Osteocyte (in vitro differentiated cells): ENCODE measurements at regions not wholly inside any gene's neighbourhood (a gene's known extent, or its start where the extent isn't known, plus 50 kb on each side); places are given as distances from the start of the nearest gene placed in this dataset.

Experiments
- DNase-seq: peaks from one replicate; pipeline ENCODE4 v3.0.0; 2021; ENCODE audit warnings: mixed read lengths; ENCODE audit not compliant: unreplicated experiment; ENCODE audit errors: extremely low spot score
- H3K27ac Mint-ChIP-seq: one replicate; pipeline ENCODE4 v1.8.0; 2021; ENCODE audit warnings: mild to moderate bottlenecking, mixed read lengths; ENCODE audit not compliant: unreplicated experiment
- H3K27me3 Mint-ChIP-seq: one replicate; pipeline ENCODE4 v1.8.0; 2021; ENCODE audit warnings: mixed read lengths; ENCODE audit not compliant: unreplicated experiment
- H3K36me3 Mint-ChIP-seq: one replicate; pipeline ENCODE4 v1.8.0; 2021; ENCODE audit warnings: mixed read lengths; ENCODE audit not compliant: unreplicated experiment
- H3K4me1 Mint-ChIP-seq: one replicate; pipeline ENCODE4 v1.8.0; 2021; ENCODE audit warnings: mixed read lengths; ENCODE audit not compliant: unreplicated experiment
- H3K4me3 Mint-ChIP-seq: one replicate; pipeline ENCODE4 v1.8.0; 2021; ENCODE audit warnings: mild to moderate bottlenecking, moderate library complexity, mixed read lengths; ENCODE audit not compliant: unreplicated experiment
- H3K9me3 Mint-ChIP-seq: one replicate; pipeline ENCODE4 v1.8.0; 2021; ENCODE audit warnings: mixed read lengths; ENCODE audit not compliant: unreplicated experiment
- CTCF ChIP-seq: fragments of 200-600 bp; sonication (generic); IDR thresholded peaks from 2 replicates; pipeline ENCODE4 v1.5.0; 2021; ENCODE audit warnings: antibody characterized with exemption, mild to moderate bottlenecking, moderate library complexity

- Mint-ChIP-seq H3K4me3 (no peak overlapping the region), H3K36me3 (no peaks in the 10 kb centered on the region), H3K27ac (no peak overlapping the region), H3K27me3 (peaks cover 26% of the 10 kb centered on the region), H3K9me3 (no peaks in the 10 kb centered on the region), H3K4me1 (peaks cover 15% of the 10 kb centered on the region)
- no peak for DNase-seq
- no peak for TF ChIP-seq CTCF
Observed at GRCh38 chr6:119536666-119537065, 187.1 kb upstream of the MAN1A1 start.

- Mint-ChIP-seq H3K4me1 (peaks cover 5% of the 10 kb centered on the region), H3K27me3 (peaks cover 34% of the 10 kb centered on the region), H3K4me3 (no peak overlapping the region), H3K27ac (no peak overlapping the region), H3K36me3 (no peaks in the 10 kb centered on the region), H3K9me3 (no peaks in the 10 kb centered on the region)
- TF ChIP-seq CTCF = no peak
- no peak for DNase-seq
Observed at GRCh38 chr6:119535332-119535731, 185.8 kb upstream of the MAN1A1 start.

GRCh38 chr6:119533603-119534279 is 184.2 kb upstream of the MAN1A1 start:
- TF ChIP-seq CTCF = no peak
- DNase-seq = no peak
- Mint-ChIP-seq H3K4me3 (no peak overlapping the region), H3K4me1 (peaks cover 5% of the 10 kb centered on the region), H3K27me3 (peaks cover 42% of the 10 kb centered on the region), H3K9me3 (no peaks in the 10 kb centered on the region), H3K36me3 (no peaks in the 10 kb centered on the region), H3K27ac (no peak overlapping the region)

- H3K9me3 Mint-ChIP-seq = no peaks in the 10 kb centered on the region
- DNase-seq = no peak
- H3K4me1 Mint-ChIP-seq = no peaks in the 10 kb centered on the region
- no peak overlapping the region for H3K27ac Mint-ChIP-seq
- no peaks in the 10 kb centered on the region for H3K36me3 Mint-ChIP-seq
- H3K4me3 Mint-ChIP-seq = no peak overlapping the region
- peaks cover 42% of the 10 kb centered on the region for H3K27me3 Mint-ChIP-seq
- no peak for TF ChIP-seq CTCF
Observed at GRCh38 chr6:119527231-119527578, 177.6 kb upstream of the MAN1A1 start.

GRCh38 chr6:119526561-119527230 is 177.1 kb upstream of the MAN1A1 start:
- no peaks in the 10 kb centered on the region for H3K4me1 Mint-ChIP-seq
- H3K27ac Mint-ChIP-seq = no peak overlapping the region
- no peak for TF ChIP-seq CTCF
- DNase-seq = no peak
- H3K36me3 Mint-ChIP-seq = no peaks in the 10 kb centered on the region
- no peak overlapping the region for H3K4me3 Mint-ChIP-seq
- H3K27me3 Mint-ChIP-seq = peaks cover 41% of the 10 kb centered on the region
- no peaks in the 10 kb centered on the region for H3K9me3 Mint-ChIP-seq
